ENCODE measurements at regions not wholly inside any gene's neighbourhood (a gene's known extent, or its start where the extent isn't known, plus 50 kb on each side); places are given as distances from the start of the nearest gene placed in this dataset.

DNA sequence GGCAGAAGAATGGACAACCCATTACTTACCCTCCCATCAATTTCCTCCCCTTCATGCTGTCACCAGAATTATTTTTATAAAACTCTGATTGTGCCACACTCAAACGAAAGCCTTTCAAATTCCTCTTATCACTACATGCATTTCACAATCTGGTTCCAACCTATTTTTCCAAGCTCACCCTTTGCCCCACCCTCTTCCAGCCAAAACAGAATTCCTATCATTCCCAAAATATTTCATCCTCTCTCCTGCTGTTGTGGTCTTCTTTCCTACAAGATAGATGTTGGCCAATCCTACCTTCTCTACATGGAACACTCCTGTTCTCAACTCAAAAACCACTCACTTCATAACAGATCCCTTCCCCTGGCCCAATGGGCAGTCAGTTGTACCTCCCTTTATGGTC, 111.5 kb downstream of the ELAPOR2 start:
- no peak for DNase-seq (ENCODE audit: low read depth)

DNA sequence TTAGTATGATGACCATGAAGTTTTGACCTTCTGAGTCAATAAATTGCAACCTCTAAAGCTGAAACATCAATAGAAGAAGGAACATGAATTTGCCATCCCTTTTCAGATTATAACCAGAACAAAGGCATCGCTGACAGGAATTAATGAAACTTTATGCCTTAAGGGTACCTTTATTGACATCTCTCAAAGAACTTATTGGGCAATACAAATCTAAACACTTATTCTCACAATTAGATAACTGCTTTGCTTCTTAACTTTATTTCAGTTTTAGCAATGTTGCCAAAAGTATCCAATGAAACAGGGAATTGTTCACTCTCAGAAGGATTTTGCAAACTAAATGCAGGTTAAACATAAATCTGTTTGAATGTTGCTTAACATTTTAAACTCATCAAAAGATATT, 116.0 kb downstream of the ELAPOR2 start:
- DNase-seq (ENCODE audit: low read depth), result no peak

DNA sequence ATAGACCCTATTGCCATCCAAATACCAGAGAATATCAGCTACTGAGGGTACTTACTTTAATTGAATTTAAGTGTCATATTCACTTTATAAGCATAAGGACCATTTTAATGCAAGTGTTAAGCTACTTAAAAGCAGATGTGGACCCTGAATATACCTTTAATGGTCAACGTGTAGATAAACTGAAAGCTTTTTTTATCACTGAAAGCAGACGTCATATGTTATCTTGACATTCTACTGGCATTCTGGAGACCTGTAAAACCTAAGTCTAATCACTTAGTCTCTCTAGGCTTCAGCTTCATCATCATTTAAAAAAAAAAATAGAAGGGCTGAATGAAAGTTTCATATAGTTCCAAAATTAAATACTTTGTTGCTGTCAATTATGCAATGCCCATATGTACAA, 116.5 kb downstream of the ELAPOR2 start:
- no peak for DNase-seq (ENCODE audit: low read depth)

DNA sequence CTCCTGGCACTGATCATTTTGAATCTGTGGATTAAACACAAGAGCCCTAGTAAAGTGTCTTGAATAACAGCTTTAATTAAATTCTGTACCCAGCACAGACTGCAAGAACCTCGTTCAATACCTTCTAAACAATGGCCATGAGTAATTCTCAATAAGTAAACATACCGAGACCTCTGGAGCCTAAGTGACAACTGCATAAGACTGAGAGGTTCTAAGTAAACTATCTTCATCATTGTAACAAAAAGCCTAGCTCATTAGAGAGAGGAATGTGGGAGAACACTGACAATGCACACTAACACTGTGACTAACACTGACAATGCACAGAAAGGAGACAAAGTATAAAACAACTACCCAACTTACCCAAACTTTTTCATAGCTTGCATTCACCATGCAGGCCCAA, 117.4 kb downstream of the ELAPOR2 start:
- DNase-seq (ENCODE audit: low read depth), result peak; percentile 2

DNA sequence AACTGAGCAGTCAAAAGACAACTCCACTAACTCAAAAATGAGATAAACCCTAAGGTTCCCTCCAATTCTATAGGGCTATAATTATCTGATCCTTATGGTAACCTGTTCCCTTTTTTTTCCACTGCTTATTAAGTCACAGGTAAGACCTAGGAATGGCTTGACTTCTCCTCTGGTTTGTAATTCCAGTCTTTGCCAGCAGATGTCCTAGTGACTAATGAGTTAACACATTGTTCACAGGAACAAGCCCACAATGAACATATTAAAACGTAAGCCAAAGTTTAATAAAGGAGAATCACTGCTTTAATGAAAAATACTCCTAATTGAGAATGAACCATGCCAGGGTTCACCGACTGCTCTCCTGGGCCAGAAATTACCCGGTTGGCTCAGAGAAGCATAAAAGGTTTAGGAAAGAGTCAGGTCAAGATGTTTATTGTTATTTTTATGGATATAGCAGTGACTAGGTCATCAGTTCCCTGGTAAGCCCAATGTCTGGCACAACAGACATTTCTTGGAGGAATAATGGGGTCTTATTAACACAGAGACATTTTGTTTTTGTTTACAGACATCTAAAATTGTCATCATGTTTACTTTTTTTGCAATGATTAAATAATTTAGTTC, 120.1 kb downstream of the ELAPOR2 start:
- peak; percentile 65 for DNase-seq (ENCODE audit: low read depth)

DNA sequence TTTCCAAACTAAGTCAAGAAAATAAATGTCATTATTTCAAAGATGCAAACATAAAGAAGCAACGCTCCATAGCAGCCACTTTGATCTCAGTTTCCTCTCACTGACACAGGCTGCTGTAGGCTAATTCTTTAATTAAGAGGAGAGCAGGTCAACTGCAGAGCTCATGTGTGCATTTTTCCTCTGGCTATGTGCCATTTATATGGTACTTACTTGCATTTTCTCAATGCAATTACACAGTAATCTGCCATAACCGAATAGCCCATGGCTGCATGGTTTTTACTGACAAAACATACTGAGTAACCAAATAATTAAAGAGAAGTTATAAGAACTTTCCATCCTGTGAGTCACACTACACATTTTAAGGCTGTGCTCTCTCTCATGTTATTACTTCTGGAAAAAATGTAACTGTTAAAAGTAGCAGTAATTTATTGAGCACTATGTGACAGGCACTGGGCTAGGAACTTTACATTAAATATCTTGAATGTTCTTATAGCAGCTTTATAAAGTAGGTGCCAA, 122.0 kb downstream of the ELAPOR2 start:
- no peak for DNase-seq (ENCODE audit: low read depth)

DNA sequence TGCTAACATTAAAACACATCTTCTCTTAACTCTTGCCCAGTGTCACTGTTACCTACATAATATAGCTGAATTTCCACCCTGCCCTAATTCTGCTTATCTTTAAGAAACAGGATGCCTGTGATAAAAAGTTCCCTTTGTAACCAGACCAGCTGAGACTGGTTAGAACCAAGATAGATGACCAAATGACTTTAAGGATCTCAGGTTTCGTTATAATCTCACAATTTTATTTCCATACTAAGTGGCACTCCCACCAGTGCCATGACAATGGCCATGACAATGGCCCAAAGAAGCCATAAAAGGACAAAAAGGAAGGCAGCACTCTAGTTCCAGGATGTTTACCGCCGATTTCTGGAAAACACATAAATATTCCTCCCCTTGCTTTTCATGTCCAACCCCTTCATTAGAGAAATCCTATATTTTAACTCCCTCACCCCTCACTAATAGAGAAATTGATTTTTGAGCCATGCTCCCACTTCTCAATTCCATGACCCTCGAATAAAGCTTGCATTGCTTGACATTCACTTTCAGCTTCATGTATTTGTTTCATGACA, 126.1 kb downstream of the ELAPOR2 start:
- no peak for DNase-seq (ENCODE audit: low read depth)

DNA sequence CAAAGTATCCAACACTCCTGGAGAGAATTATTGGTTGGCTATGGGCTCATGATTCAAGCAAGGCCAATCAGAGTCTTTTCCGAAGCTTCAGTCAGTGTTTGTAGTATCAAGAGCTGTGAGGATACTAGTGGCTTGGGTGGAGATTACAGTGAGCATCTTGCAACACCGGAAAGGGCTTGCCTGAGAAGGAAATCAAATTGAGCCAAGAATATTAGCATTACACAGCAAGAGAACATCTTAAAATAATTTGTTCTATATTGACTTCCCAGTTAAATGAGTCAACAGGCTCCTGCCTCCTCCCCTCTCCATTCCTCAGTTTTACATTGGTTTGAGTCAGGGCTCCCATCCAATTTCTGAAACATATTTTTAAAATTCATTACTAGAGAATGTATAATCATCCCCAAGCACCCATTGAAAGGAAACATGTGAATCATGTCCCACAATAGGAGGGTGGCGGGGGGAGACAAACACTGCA, 127.4 kb downstream of the ELAPOR2 start:
- DNase-seq (ENCODE audit: low read depth), result peak; percentile 82

DNA sequence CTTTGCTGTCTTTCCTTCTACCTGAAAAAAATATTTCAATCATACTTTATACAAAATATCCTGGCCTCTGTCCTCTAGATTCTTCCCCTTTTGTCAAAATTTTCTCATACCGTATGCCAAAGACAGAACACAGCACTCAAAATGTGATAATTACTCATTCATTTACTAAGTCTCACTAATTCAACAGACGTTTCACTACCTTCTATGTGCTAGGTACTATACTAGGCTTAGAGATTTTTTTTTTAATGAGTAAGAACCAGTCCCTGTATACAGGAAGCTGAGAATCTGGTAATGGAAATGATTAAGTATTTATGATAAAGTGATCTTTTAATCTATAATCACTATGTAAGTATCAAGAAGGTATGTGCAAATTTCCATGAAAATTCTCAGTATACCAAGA, 128.0 kb downstream of the ELAPOR2 start:
- DNase-seq (ENCODE audit: low read depth), result no peak

DNA sequence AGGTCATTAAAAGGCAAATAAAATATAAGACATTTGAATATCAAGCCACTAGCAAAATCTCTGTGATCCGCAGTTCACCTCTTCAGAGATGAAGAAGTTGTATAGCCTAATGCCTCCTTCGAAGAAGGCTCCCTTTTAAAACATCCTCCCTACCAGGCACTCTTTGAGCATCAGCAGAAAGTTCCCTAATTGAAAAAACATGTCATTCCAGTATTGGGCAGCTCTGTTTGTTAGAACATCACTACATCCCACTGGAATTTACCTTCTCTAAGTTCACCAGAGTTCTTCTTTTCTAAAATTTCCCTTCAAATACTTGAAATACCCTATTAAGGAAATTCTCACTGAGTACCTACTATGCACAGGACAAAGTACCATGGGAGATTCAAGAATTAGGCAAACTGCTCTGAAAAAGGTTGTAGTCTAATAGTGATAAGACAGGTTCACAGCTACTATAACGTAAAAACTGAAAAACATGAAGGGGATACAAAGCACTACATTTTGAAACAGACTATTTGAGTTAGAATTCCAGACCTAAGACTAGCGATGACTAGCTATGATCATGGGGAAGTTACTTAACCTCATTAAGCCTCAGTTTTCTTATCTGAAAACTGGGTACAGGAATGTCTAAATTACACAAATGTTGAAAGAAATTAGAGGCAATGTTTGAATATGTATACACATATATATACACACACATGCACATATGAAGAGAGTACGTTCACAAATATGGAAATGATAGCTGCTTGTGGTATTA, 128.7 kb downstream of the ELAPOR2 start:
- no peak for DNase-seq (ENCODE audit: low read depth)

DNA sequence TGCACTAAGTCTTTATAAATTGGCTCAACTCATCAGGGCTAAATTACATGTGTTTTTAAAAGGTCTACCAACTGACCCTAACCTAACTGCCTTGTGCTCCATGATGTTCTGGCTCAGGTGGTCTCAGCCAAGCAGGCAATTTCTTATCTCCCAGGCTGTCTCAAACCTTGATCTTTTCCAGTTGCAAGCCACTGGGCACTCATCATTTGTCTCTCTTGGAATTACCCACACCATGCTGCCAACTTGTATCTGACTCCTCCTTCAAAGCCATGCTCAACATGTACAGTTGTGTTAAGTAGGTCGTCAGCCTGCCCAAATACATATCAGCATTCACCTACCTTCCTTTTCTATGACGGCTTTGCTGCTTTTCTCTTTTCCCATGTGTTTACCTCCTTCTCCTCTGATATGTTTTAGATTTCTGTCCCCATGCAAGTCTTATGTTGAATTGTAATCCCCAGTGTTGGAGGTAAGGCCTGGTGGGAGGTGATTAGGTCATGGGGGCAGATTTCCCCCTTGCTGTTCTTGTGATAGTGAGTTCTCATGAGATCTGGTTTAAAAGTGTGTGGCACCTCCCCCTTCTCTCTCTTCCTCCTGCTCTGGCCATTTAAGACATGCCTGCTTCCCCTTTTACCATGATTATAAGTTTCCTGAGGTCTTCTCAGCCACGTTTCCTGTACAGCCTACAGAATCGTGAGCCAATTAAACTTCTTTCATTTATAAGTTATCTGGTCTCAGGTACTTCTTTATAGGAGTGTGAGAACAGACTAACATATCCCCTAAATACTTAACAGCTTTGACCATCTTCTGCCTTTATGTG, 130.0 kb downstream of the ELAPOR2 start:
- DNase-seq (ENCODE audit: low read depth), result no peak

DNA sequence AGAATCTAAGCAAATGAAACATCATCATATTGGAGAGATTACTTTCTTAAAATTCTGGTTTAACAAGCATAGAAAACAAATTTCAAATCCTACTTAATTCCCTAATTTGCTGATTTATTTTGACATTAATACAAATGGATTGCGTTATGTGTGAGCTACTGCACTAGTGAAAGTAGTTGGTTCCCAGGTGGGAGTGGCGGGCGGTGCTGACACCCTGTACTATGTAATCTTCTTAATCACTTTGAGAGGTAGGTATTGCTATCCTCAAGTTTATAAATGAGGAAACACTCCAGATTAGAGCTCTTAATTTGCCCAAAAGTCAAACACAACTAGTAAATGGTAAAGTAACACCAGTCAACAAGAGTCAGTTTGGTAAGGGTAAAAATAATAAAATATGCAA, 131.1 kb downstream of the ELAPOR2 start:
- DNase-seq (ENCODE audit: low read depth), result no peak

DNA sequence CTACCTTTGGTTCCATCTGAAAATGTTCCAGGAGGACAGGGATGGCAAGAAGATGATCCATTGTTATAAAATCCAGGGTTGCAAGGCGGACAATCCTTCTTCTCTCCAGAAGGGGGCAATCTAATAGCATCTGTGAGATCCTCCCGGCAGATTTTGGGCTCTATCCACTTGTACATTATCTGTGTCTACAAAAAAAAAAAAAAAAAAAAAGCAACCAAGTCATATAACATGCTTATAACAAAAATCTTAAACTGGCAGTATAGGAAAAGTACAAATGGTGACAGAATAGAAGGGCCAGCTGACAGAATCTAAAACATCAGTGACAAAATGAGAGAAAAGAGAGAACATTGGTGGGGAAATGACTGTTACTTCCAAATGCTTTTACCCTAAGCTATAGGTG, 132.7 kb downstream of the ELAPOR2 start:
- peak; percentile 56 for DNase-seq (ENCODE audit: low read depth)

DNA sequence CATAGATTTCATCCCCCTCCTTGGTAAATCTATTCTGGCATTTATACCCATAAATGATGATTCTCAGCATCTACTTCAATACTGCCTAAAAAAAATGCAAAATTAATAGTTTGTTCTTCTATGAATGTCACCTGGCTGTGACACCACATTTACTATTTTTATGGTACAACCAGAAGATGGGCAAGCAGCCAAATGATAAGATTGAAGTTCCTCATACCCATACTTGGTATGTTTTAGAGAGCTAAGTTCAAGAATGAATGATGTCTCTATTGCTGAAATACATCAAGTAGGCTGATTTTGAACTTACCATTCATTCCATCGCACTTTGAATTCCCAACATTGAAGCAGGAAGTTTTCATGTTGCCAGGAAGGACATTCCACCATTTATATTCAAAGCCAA, 134.2 kb downstream of the ELAPOR2 start:
- DNase-seq (ENCODE audit: low read depth), result no peak

DNA sequence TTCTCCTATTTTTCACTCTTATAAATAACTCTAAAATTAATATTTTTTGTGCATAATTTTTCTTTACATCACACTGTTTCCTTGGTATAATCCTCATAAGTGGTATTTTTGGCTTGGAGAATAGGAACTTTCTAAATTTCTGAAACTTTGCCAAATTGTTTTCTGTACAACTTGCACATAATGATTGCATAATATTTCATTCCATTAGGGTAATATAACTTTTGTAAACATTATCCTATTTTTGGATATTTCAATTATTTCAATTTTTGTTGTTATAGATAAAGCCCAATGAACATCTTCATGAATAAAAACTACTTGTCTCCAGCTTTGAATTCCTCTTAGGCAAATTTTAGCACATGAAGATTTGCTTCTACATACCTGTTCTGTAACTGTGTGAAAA, 135.9 kb downstream of the ELAPOR2 start:
- no peak for DNase-seq (ENCODE audit: low read depth)

DNA sequence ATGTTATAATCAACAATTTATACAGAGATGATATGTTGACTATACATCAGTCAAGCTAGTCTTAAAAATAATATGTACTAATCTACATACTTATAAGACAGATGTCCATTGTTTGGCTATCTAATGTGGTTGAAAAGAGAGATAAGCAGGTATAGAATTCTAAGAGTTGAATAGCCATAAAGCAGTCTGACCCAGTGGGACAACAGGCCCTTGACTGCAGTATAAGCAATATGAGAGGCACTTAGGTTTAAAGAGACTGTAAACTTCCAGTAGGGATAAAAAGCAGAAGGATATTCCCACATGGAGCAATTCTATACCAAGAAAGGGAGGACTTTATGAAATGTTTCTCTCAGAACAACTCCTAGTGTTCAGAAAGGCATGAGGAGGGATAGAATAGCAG, 139.3 kb downstream of the ELAPOR2 start:
- no peak for DNase-seq (ENCODE audit: low read depth)

DNA sequence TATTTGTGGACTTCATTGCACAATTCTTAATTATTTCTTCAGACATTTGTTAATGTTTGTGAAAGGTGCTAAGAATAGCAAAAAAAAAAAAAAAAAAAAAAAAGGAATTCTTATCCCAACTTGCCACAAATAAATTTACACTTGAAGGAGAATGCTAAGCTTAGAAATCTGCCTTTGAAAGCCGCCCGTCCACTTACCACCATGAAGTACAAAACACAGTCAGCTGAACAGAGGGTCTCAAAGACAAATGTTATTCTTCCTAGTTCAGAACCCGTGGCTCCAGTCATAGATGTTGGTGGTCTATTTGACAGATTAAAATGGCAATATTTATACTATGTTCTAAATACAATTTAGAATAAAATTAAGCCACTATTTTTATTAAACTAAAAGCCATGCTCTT, 141.2 kb downstream of the ELAPOR2 start:
- no peak for DNase-seq (ENCODE audit: low read depth)

DNA sequence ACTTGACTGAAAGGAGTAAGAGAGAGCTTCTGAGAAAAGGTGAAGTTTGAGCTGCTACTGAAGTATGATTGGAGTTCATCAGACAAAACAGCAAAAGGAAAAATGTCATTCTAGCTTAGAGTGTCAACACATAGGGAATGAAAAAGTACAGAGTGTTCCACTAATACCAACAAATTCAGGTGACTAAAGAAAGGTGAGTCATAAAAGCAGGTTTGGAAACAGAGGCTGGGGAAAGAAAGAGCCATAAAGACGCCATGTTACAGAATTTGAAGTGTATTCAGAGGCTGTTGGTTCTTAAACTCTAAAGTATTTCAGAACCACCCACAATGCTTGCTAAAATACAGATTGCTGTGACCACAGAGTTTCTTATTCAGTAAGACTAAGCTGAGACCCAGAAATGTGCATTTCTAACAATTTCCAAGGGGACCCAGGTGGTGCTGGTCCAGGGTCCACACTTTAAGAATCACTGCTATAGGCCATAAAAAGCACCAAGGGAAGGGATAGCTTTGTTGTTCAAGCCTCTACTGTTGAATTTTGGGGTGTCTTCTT, 143.1 kb downstream of the ELAPOR2 start:
- no peak for DNase-seq (ENCODE audit: low read depth)

DNA sequence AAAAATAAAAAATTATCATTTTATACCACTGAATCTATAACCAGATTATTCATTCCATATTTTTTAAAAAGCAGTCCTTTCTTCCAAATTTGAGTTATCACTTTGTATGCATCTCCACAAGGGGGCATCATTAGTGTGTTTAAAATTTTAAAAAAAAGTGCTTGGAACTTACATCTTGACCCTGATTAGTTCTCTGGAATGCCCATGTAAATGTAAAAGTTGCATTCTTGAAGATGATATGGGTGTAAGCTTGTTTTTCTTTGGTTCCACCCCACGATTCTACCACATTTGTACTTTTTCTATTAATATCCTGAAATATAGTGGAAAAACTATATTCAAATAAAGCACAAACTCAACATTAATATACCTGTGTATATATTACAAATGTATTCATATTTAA, 144.9 kb downstream of the ELAPOR2 start:
- peak; percentile 29 for DNase-seq (ENCODE audit: low read depth)

Measured in LHCN-M2 (cell line).